Osteoblast (primary cell): ENCODE measurements at regions not wholly inside any gene's neighbourhood (a gene's known extent, or its start where the extent isn't known, plus 50 kb on each side); places are given as distances from the start of the nearest gene placed in this dataset.

Source experiments
- DNase-seq: peaks from one replicate; pipeline ENCODE4 v3.0.0; 2011; ENCODE audit warnings: low spot score, mixed read lengths; ENCODE audit not compliant: insufficient read length; ENCODE audit errors: missing footprints
- H2AFZ ChIP-seq: 2 replicates; pipeline ENCODE4 v1.6.0; 2011; ENCODE audit warnings: mild to moderate bottlenecking, low read length
- H3K27ac ChIP-seq: 2 replicates; pipeline ENCODE4 v1.5.1; 2011; ENCODE audit warnings: mild to moderate bottlenecking, low read depth, low read length, moderate library complexity
- H3K27me3 ChIP-seq: 2 replicates; pipeline ENCODE4 v1.6.0; 2012; ENCODE audit warnings: mild to moderate bottlenecking, control low read depth, inconsistent platforms, low read length, moderate library complexity; ENCODE audit not compliant: insufficient read depth
- H3K36me3 ChIP-seq: 2 replicates; pipeline ENCODE4 v1.5.1; 2011; ENCODE audit warnings: mild to moderate bottlenecking, low read length, control low read depth, moderate library complexity; ENCODE audit not compliant: insufficient read depth
- H3K4me1 ChIP-seq: 2 replicates; pipeline ENCODE4 v1.5.1; 2011; ENCODE audit warnings: mild to moderate bottlenecking, low read length, control low read depth, moderate library complexity; ENCODE audit not compliant: insufficient read depth
- H3K4me2 ChIP-seq: 2 replicates; pipeline ENCODE4 v1.6.0; 2011; ENCODE audit warnings: mild to moderate bottlenecking, low read length; ENCODE audit not compliant: insufficient read depth
- H3K4me3 ChIP-seq: fragments of 200-600 bp; sonication (generic); 3 replicates; pipeline ENCODE4 v1.5.1; 2012; ENCODE audit warnings: mild to moderate bottlenecking, low read length, inconsistent platforms; ENCODE audit not compliant: insufficient read depth
- H3K79me2 ChIP-seq: 2 replicates; pipeline ENCODE4 v1.6.0; 2012; ENCODE audit warnings: mild to moderate bottlenecking, low read length, control low read depth, inconsistent platforms; ENCODE audit not compliant: insufficient read depth
- H3K9me3 ChIP-seq: 2 replicates; pipeline ENCODE4 v1.5.1; 2011; ENCODE audit warnings: low read depth, low read length, control low read depth
- H4K20me1 ChIP-seq: 2 replicates; pipeline ENCODE4 v1.6.0; 2012; ENCODE audit warnings: mild to moderate bottlenecking, low read length, control low read depth; ENCODE audit not compliant: insufficient read depth
- TF ChIP-seq, protein P1 (sequence below): IDR thresholded peaks from 2 replicates; pipeline ENCODE4 v1.5.1; 2011; ENCODE audit warnings: mild to moderate bottlenecking, low read depth, low read length, moderate library complexity; ENCODE audit errors: extremely low read depth

DNA sequence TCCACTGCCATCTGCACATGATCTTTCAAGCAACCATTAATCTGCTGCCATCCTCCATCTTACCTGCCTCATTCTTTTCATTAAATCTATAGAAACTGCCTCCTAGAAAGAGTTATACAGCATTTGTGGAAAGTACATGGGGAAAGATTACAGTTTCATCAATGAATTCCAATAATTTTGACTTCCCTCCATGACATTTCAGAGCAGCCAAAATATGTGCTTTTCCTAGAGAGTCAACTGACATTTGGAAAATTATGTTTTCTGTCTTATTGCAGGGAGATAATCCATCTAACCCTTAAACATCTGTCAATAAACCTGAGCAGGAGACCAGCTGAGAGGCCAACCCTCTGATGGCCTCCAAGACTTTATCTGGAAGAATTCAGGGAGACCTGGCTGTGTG lies 147.0 kb upstream of the CDH5 start:
- Histone ChIP-seq H3K4me2 (no peak overlapping the region), H3K36me3 (no peaks in the 10 kb centered on the region), H3K4me1 (peaks cover 12% of the 10 kb centered on the region), H3K27me3 (peaks cover 9% of the 10 kb centered on the region), H3K79me2 (no peaks in the 10 kb centered on the region), H3K27ac (no peak overlapping the region), H2AFZ (no peak overlapping the region), H4K20me1 (no peaks in the 10 kb centered on the region), H3K4me3 (no peak overlapping the region), H3K9me3 (no peaks in the 10 kb centered on the region)
- TF ChIP-seq, protein P1, sequence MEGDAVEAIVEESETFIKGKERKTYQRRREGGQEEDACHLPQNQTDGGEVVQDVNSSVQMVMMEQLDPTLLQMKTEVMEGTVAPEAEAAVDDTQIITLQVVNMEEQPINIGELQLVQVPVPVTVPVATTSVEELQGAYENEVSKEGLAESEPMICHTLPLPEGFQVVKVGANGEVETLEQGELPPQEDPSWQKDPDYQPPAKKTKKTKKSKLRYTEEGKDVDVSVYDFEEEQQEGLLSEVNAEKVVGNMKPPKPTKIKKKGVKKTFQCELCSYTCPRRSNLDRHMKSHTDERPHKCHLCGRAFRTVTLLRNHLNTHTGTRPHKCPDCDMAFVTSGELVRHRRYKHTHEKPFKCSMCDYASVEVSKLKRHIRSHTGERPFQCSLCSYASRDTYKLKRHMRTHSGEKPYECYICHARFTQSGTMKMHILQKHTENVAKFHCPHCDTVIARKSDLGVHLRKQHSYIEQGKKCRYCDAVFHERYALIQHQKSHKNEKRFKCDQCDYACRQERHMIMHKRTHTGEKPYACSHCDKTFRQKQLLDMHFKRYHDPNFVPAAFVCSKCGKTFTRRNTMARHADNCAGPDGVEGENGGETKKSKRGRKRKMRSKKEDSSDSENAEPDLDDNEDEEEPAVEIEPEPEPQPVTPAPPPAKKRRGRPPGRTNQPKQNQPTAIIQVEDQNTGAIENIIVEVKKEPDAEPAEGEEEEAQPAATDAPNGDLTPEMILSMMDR, result no peak
- no peak for DNase-seq

- H3K4me1 ChIP-seq, result no peaks in the 10 kb centered on the region
- no peaks in the 10 kb centered on the region for H3K79me2 ChIP-seq
- H3K9me3 ChIP-seq, result no peaks in the 10 kb centered on the region
- no peaks in the 10 kb centered on the region for H3K36me3 ChIP-seq
- H3K4me2 ChIP-seq, result no peak overlapping the region
- H2AFZ ChIP-seq, result no peak overlapping the region
- no peaks in the 10 kb centered on the region for H3K27me3 ChIP-seq
- no peak overlapping the region for H3K27ac ChIP-seq
- no peak overlapping the region for H3K4me3 ChIP-seq
- no peaks in the 10 kb centered on the region for H4K20me1 ChIP-seq
- no peak for DNase-seq
- TF ChIP-seq, protein P1, result no peak
Measured at GRCh38 chr16:66212428-66212827, 154.1 kb upstream of the CDH5 start.

GRCh38 chr16:66211651-66212050 lies 154.8 kb upstream of the CDH5 start:
- no peaks in the 10 kb centered on the region for H3K79me2 ChIP-seq
- no peaks in the 10 kb centered on the region for H3K27me3 ChIP-seq
- peaks cover 3% of the 10 kb centered on the region for H3K4me1 ChIP-seq
- H3K9me3 ChIP-seq, result no peaks in the 10 kb centered on the region
- TF ChIP-seq, protein P1, result no peak
- H3K27ac ChIP-seq, result no peak overlapping the region
- H4K20me1 ChIP-seq, result no peaks in the 10 kb centered on the region
- H3K4me2 ChIP-seq, result no peak overlapping the region
- no peak overlapping the region for H2AFZ ChIP-seq
- no peak for DNase-seq
- H3K4me3 ChIP-seq, result no peak overlapping the region
- no peaks in the 10 kb centered on the region for H3K36me3 ChIP-seq

GRCh38 chr16:66207883-66208265 lies 158.6 kb upstream of the CDH5 start:
- Histone ChIP-seq H3K4me3 (no peak overlapping the region), H3K4me2 (no peak overlapping the region), H3K27me3 (no peaks in the 10 kb centered on the region), H3K27ac (no peak overlapping the region), H4K20me1 (no peaks in the 10 kb centered on the region), H2AFZ (no peak overlapping the region), H3K79me2 (no peaks in the 10 kb centered on the region), H3K9me3 (no peaks in the 10 kb centered on the region), H3K36me3 (no peaks in the 10 kb centered on the region), H3K4me1 (peaks cover 29% of the 10 kb centered on the region)
- TF ChIP-seq, protein P1, result no peak
- DNase-seq, result no peak
